DND-41 (cell line): ENCODE measurements at regions not wholly inside any gene's neighbourhood (a gene's known extent, or its start where the extent isn't known, plus 50 kb on each side); places are given as distances from the start of the nearest gene placed in this dataset.

Source experiments
- ATAC-seq: fragments of 200-7000 bp; cut with Tn5 transposase; 3 replicates; pipeline ENCODE4 v1.9.1; 2021; ENCODE audit warnings: low read depth; ENCODE audit not compliant: insufficient read depth
- DNase-seq: peaks from one replicate; pipeline ENCODE4 v3.0.0-alpha.2; 2020
- H2AFZ ChIP-seq: 2 replicates; pipeline ENCODE4 v1.6.0; 2012; ENCODE audit warnings: low read depth, low read length
- H3K27ac ChIP-seq: 2 replicates; pipeline ENCODE4 v1.5.1; 2012; ENCODE audit warnings: low read length, inconsistent platforms
- H3K27me3 ChIP-seq: fragments of 200-600 bp; sonication (generic); 2 replicates; pipeline ENCODE4 v1.6.0; 2012; ENCODE audit warnings: low read length, mild to moderate bottlenecking, inconsistent platforms; ENCODE audit not compliant: insufficient read depth, poor library complexity
- H3K36me3 ChIP-seq: 2 replicates; pipeline ENCODE4 v1.5.1; 2012; ENCODE audit warnings: low read length, inconsistent platforms; ENCODE audit not compliant: insufficient read depth
- H3K4me1 ChIP-seq: 2 replicates; pipeline ENCODE4 v1.5.1; 2012; ENCODE audit warnings: mild to moderate bottlenecking, low read length; ENCODE audit not compliant: insufficient read depth
- H3K4me2 ChIP-seq: 2 replicates; pipeline ENCODE4 v1.6.0; 2012; ENCODE audit warnings: mild to moderate bottlenecking, moderate library complexity, low read length, inconsistent platforms; ENCODE audit not compliant: insufficient read depth
- H3K4me3 ChIP-seq, 2 experiments: fragments of 200-600 bp in 1 of 2; shearing (Covaris generic) in 1 of 2; 2 replicates each; pipeline ENCODE4 v1.5.1; 2012 to 2016; ENCODE audit warnings: inconsistent platforms in 2 of 2, low read length in 2 of 2, mild to moderate bottlenecking in 2 of 2, low read depth in 1 of 2, moderate library complexity in 1 of 2
- H3K79me2 ChIP-seq: 2 replicates; pipeline ENCODE4 v1.6.0; 2012; ENCODE audit warnings: low read length, inconsistent platforms; ENCODE audit not compliant: insufficient read depth
- H3K9ac ChIP-seq: 2 replicates; pipeline ENCODE4 v1.6.0; 2012; ENCODE audit warnings: low read depth, mild to moderate bottlenecking, inconsistent platforms, low read length, moderate library complexity
- H3K9me3 ChIP-seq: 2 replicates; pipeline ENCODE4 v1.5.1; 2012; ENCODE audit warnings: low read length, moderate library complexity, mild to moderate bottlenecking, inconsistent platforms; ENCODE audit not compliant: insufficient read depth, severe bottlenecking
- H4K20me1 ChIP-seq: 2 replicates; pipeline ENCODE4 v1.6.0; 2012; ENCODE audit warnings: low read length; ENCODE audit not compliant: insufficient read depth
- EZH2 ChIP-seq: IDR thresholded peaks from 3 replicates; pipeline ENCODE4 v1.6.1; 2012; ENCODE audit warnings: borderline replicate concordance, low read depth, mild to moderate bottlenecking, moderate library complexity, low read length, inconsistent platforms; ENCODE audit not compliant: severe bottlenecking
- TF ChIP-seq, protein P1 (sequence below): IDR thresholded peaks from 2 replicates; pipeline ENCODE4 v1.5.1; 2012; ENCODE audit warnings: borderline replicate concordance, low read length, moderate library complexity, mild to moderate bottlenecking; ENCODE audit not compliant: poor library complexity, severe bottlenecking; ENCODE audit errors: extremely low read depth

- TF ChIP-seq, protein P1, sequence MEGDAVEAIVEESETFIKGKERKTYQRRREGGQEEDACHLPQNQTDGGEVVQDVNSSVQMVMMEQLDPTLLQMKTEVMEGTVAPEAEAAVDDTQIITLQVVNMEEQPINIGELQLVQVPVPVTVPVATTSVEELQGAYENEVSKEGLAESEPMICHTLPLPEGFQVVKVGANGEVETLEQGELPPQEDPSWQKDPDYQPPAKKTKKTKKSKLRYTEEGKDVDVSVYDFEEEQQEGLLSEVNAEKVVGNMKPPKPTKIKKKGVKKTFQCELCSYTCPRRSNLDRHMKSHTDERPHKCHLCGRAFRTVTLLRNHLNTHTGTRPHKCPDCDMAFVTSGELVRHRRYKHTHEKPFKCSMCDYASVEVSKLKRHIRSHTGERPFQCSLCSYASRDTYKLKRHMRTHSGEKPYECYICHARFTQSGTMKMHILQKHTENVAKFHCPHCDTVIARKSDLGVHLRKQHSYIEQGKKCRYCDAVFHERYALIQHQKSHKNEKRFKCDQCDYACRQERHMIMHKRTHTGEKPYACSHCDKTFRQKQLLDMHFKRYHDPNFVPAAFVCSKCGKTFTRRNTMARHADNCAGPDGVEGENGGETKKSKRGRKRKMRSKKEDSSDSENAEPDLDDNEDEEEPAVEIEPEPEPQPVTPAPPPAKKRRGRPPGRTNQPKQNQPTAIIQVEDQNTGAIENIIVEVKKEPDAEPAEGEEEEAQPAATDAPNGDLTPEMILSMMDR, result no peak
- no peak for TF ChIP-seq EZH2
- Histone ChIP-seq H3K27ac (no peak overlapping the region), H3K4me2 (no peak overlapping the region), H3K27me3 (peaks cover 5% of the 10 kb centered on the region), H2AFZ (no peak overlapping the region), H3K4me1 (no peaks in the 10 kb centered on the region), H4K20me1 (no peaks in the 10 kb centered on the region), H3K36me3 (no peaks in the 10 kb centered on the region), H3K9me3 (no peaks in the 10 kb centered on the region), H3K9ac (no peak overlapping the region), H3K4me3 (no peak overlapping the region), H3K79me2 (no peaks in the 10 kb centered on the region)
- DNase-seq (no peak), ATAC-seq (no peak)
These were observed 427.6 kb downstream of the GADD45G start for GRCh38 chr9:90032296-90033027.

- H3K4me1 ChIP-seq, result no peaks in the 10 kb centered on the region
- TF ChIP-seq, protein P1, result no peak
- no peak for TF ChIP-seq EZH2
- no peak overlapping the region for H3K27ac ChIP-seq
- H3K4me2 ChIP-seq, result no peak overlapping the region
- H3K36me3 ChIP-seq, result no peaks in the 10 kb centered on the region
- no peak overlapping the region for H3K4me3 ChIP-seq
- no peaks in the 10 kb centered on the region for H4K20me1 ChIP-seq
- no peak overlapping the region for H3K9ac ChIP-seq
- H2AFZ ChIP-seq, result no peak overlapping the region
- H3K79me2 ChIP-seq, result no peaks in the 10 kb centered on the region
- no peak for ATAC-seq
- H3K9me3 ChIP-seq, result no peaks in the 10 kb centered on the region
- peaks cover 5% of the 10 kb centered on the region for H3K27me3 ChIP-seq
- DNase-seq, result no peak
These were observed 428.3 kb downstream of the GADD45G start for GRCh38 chr9:90033028-90033650.

DNA sequence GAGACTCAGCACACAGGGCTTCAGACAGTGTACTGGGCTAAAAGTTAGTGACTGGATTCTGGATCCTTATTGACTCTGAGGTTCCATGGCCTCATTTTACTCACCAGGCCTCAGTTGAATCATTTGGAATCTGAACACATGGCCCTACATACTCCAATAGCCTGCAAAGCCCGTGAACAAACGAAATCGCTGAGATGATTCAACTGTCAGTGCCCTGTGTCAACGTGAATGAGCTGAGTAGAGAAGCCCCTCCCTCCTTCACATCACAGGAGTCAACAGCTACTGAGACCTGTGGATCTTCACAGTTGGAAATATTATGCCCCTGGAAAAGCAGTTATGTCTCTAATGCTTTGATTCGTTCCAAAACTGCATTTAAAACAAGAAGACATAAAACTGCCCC is 429.3 kb downstream of the GADD45G start:
- no peak overlapping the region for H3K4me3 ChIP-seq
- no peak overlapping the region for H2AFZ ChIP-seq
- ATAC-seq (no peak), DNase-seq (no peak)
- no peak for TF ChIP-seq EZH2
- TF ChIP-seq, protein P1, result no peak
- no peaks in the 10 kb centered on the region for H3K79me2 ChIP-seq
- H3K4me2 ChIP-seq, result no peak overlapping the region
- H3K9me3 ChIP-seq, result no peaks in the 10 kb centered on the region
- no peak overlapping the region for H3K9ac ChIP-seq
- H4K20me1 ChIP-seq, result no peaks in the 10 kb centered on the region
- no peaks in the 10 kb centered on the region for H3K4me1 ChIP-seq
- no peak overlapping the region for H3K27ac ChIP-seq
- H3K27me3 ChIP-seq, result peaks cover 5% of the 10 kb centered on the region
- H3K36me3 ChIP-seq, result no peaks in the 10 kb centered on the region
